Colonic mucosa (tissue), 4 donors: ENCODE measurements at regions not wholly inside any gene's neighbourhood (a gene's known extent, or its start where the extent isn't known, plus 50 kb on each side); places are given as distances from the start of the nearest gene placed in this dataset.
"Not testable (repeated sequence)": the region's sequence is repeated elsewhere in the genome, so short reads cannot be mapped to it uniquely, and the experiment has no call there.

Experiments used
- DNase-seq: peaks from one replicate; pipeline ENCODE4 v3.0.0-alpha.2; 2020
- H3K27ac ChIP-seq: fragments of 200-600 bp; one replicate; pipeline ENCODE4 v1.8.0; 2021
- H3K27me3 ChIP-seq: fragments of 200-600 bp; one replicate; pipeline ENCODE4 v1.8.0; 2021
- H3K36me3 ChIP-seq: fragments of 200-600 bp; one replicate; pipeline ENCODE4 v1.8.0; 2021
- H3K4me1 ChIP-seq: fragments of 200-600 bp; one replicate; pipeline ENCODE4 v1.8.0; 2021; ENCODE audit warnings: mild to moderate bottlenecking
- H3K4me3 ChIP-seq: fragments of 200-600 bp; one replicate; pipeline ENCODE4 v1.8.0; 2021
- H3K9ac ChIP-seq, 2 donors: one replicate each; pipeline ENCODE4 v1.7.0; 2013; ENCODE audit warnings: control low read depth in 2 of 2, low read depth in 2 of 2, low read length in 2 of 2
- H3K9me3 ChIP-seq: fragments of 200-600 bp; one replicate; pipeline ENCODE4 v1.8.0; 2021
- intact Hi-C: fragments of 100-400 bp; cut with DNase I; formaldehyde crosslinking; loops from one replicate; pipeline ENCODE4 v1.14.1; 2022
- donor health status: healthy.
- donor health status: DM: no; HTN: no; CAD: no.
- donor health status: DM: no; HTN: no; CAD: no.

- H3K4me1 ChIP-seq, H3K9ac ChIP-seq, H3K27me3 ChIP-seq, DNase-seq, H3K9me3 ChIP-seq, H3K36me3 ChIP-seq, H3K27ac ChIP-seq, intact Hi-C loops, H3K4me3 ChIP-seq: not testable (repeated sequence)
Measured at GRCh38 chr16:88232401-88233258, 150.1 kb upstream of the ZNF469 start.

- DNase-seq, H3K36me3 ChIP-seq, H3K4me3 ChIP-seq, intact Hi-C loops, H3K27ac ChIP-seq, H3K4me1 ChIP-seq, H3K27me3 ChIP-seq, H3K9ac ChIP-seq, H3K9me3 ChIP-seq: not testable (repeated sequence)
Measured at GRCh38 chr16:88233621-88234420, 148.9 kb upstream of the ZNF469 start.

GRCh38 chr16:88234421-88235271 lies 148.1 kb upstream of the ZNF469 start:
- H3K27me3 ChIP-seq, DNase-seq, H3K9ac ChIP-seq, H3K4me3 ChIP-seq, intact Hi-C loops, H3K27ac ChIP-seq, H3K4me1 ChIP-seq, H3K9me3 ChIP-seq, H3K36me3 ChIP-seq: not testable (repeated sequence)

GRCh38 chr16:88235691-88236090 lies 147.1 kb upstream of the ZNF469 start:
- H3K4me1 ChIP-seq, intact Hi-C loops, H3K27ac ChIP-seq, H3K36me3 ChIP-seq, H3K9ac ChIP-seq, H3K4me3 ChIP-seq, DNase-seq, H3K27me3 ChIP-seq, H3K9me3 ChIP-seq: not testable (repeated sequence)

GRCh38 chr16:88236229-88236628 lies 146.5 kb upstream of the ZNF469 start:
- H3K27ac ChIP-seq, H3K4me3 ChIP-seq, H3K9ac ChIP-seq, H3K9me3 ChIP-seq, DNase-seq, H3K36me3 ChIP-seq, H3K4me1 ChIP-seq, H3K27me3 ChIP-seq, intact Hi-C loops: not testable (repeated sequence)

GRCh38 chr16:88237314-88237713 lies 145.4 kb upstream of the ZNF469 start:
- H3K27me3 ChIP-seq, H3K9me3 ChIP-seq, H3K36me3 ChIP-seq, H3K4me3 ChIP-seq, DNase-seq, H3K9ac ChIP-seq, H3K27ac ChIP-seq, H3K4me1 ChIP-seq, intact Hi-C loops: not testable (repeated sequence)

- H3K36me3 ChIP-seq, intact Hi-C loops, H3K4me1 ChIP-seq, DNase-seq, H3K27ac ChIP-seq, H3K4me3 ChIP-seq, H3K9me3 ChIP-seq, H3K9ac ChIP-seq, H3K27me3 ChIP-seq: not testable (repeated sequence)
Measured at GRCh38 chr16:88237761-88238415, 144.9 kb upstream of the ZNF469 start.

- peak; percentile 82 for DNase-seq
- H3K9ac ChIP-seq, H3K27ac ChIP-seq, H3K4me1 ChIP-seq, H3K36me3 ChIP-seq, intact Hi-C loops, H3K4me3 ChIP-seq, H3K9me3 ChIP-seq, H3K27me3 ChIP-seq: not testable (repeated sequence)
Measured at GRCh38 chr16:88238732-88239274, 144.0 kb upstream of the ZNF469 start.

GRCh38 chr16:88240118-88240517 lies 142.6 kb upstream of the ZNF469 start:
- not testable (repeated sequence) for DNase-seq

GRCh38 chr16:88240776-88241175 lies 142.0 kb upstream of the ZNF469 start:
- H3K4me3 ChIP-seq, H3K27me3 ChIP-seq, H3K9ac ChIP-seq, H3K4me1 ChIP-seq, DNase-seq, intact Hi-C loops, H3K9me3 ChIP-seq, H3K36me3 ChIP-seq, H3K27ac ChIP-seq: not testable (repeated sequence)

More at GRCh38 chr16:88240118-88240517, 142.6 kb upstream of the ZNF469 start:
- H3K27ac ChIP-seq, intact Hi-C loops, H3K27me3 ChIP-seq, H3K9me3 ChIP-seq, H3K36me3 ChIP-seq, H3K4me3 ChIP-seq, H3K9ac ChIP-seq, H3K4me1 ChIP-seq: not testable (repeated sequence)

- H3K4me1 ChIP-seq, intact Hi-C loops, H3K4me3 ChIP-seq, H3K9ac ChIP-seq, H3K9me3 ChIP-seq, H3K36me3 ChIP-seq, H3K27me3 ChIP-seq, DNase-seq, H3K27ac ChIP-seq: not testable (repeated sequence)
Measured at GRCh38 chr16:88241404-88242311, 141.1 kb upstream of the ZNF469 start.
